NT2/D1 (cell line): ENCODE measurements at regions not wholly inside any gene's neighbourhood (a gene's known extent, or its start where the extent isn't known, plus 50 kb on each side); places are given as distances from the start of the nearest gene placed in this dataset.

Experiments used
- DNase-seq: peaks from one replicate; pipeline ENCODE4 v3.0.0-alpha.2; 2011; ENCODE audit warnings: low read depth, low spot score
- H3K27me3 ChIP-seq: 2 replicates; pipeline ENCODE4 v1.6.0; 2011; ENCODE audit warnings: mild to moderate bottlenecking; ENCODE audit not compliant: insufficient read length, insufficient read depth
- H3K36me3 ChIP-seq: 2 replicates; pipeline ENCODE4 v1.6.1; 2011; ENCODE audit warnings: mild to moderate bottlenecking, low read length, mixed read lengths; ENCODE audit not compliant: insufficient read depth, insufficient read length
- H3K4me1 ChIP-seq: 2 replicates; pipeline ENCODE4 v1.5.1; 2011; ENCODE audit not compliant: insufficient read depth, insufficient read length
- H3K4me3 ChIP-seq: 2 replicates; pipeline ENCODE4 v1.5.1; 2011; ENCODE audit warnings: low read depth; ENCODE audit not compliant: insufficient read length
- H3K9ac ChIP-seq: 2 replicates; pipeline ENCODE4 v1.6.0; 2011; ENCODE audit warnings: low read depth; ENCODE audit not compliant: insufficient read length
- H3K9me3 ChIP-seq: 2 replicates; pipeline ENCODE4 v1.5.1; 2011; ENCODE audit warnings: mild to moderate bottlenecking, low read length; ENCODE audit not compliant: insufficient read depth
- SUZ12 ChIP-seq: IDR thresholded peaks from 2 replicates; pipeline ENCODE4 v1.6.1; 2011; ENCODE audit not compliant: insufficient read length, insufficient read depth; ENCODE audit errors: extremely low read depth
- YY1 ChIP-seq: IDR thresholded peaks from 2 replicates; pipeline ENCODE4 v1.6.1; 2011; ENCODE audit not compliant: insufficient read length, insufficient read depth
- ZNF274 ChIP-seq: IDR thresholded peaks from 2 replicates; pipeline ENCODE4 v1.6.1; 2011; ENCODE audit warnings: mild to moderate bottlenecking, low read depth, low read length

DNA sequence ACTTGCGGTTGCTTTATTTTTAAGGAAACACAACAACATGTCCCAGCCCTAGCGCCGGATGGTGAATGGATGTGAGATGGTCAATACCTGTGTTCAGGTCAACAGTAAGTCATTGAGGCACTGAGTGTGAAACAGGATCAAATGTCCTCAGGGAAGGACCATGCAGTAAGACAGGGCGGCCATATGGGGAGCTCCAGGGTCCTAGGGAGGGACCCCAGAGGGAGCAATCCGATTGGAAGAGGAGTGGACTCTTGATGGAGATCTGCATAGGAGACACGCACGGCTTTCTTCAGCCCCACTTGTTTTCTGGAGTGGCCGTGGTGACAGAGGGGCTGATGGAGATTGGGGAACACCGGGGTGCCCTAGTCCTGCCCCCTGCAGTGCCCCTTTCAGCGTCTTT, 423.8 kb upstream of the MKI67 start:
- H3K9ac ChIP-seq: no peak overlapping the region
- H3K27me3 ChIP-seq: no peaks in the 10 kb centered on the region
- no peaks in the 10 kb centered on the region for H3K4me1 ChIP-seq
- no peaks in the 10 kb centered on the region for H3K9me3 ChIP-seq
- H3K36me3 ChIP-seq: no peaks in the 10 kb centered on the region
- H3K4me3 ChIP-seq: no peak overlapping the region
- DNase-seq: no peak
- TF ChIP-seq SUZ12 (no peak), YY1 (no peak), ZNF274 (no peak)

DNA sequence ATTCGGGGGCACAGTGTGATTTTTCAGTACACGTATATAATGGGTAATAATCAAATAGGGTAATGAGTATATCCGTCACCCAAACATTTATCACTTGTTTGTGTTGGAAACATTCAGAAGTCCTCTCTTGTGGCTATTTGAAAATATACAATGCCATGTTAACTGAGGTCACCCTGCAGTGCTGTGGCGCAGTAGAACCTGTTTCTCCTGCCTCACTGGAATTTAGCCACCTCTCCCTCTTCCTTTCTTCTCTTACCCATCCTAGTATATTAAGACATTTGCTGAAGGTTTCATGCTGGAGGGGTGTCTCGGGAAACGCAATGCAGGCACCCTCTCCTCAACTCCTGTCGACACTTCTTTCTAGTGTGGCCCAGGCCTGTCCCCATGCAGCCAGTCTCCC, 425.3 kb upstream of the MKI67 start:
- H3K4me1 ChIP-seq: no peaks in the 10 kb centered on the region
- no peaks in the 10 kb centered on the region for H3K36me3 ChIP-seq
- TF ChIP-seq ZNF274: no peak
- TF ChIP-seq SUZ12: no peak
- no peak for TF ChIP-seq YY1
- H3K4me3 ChIP-seq: no peak overlapping the region
- no peaks in the 10 kb centered on the region for H3K27me3 ChIP-seq
- no peak overlapping the region for H3K9ac ChIP-seq
- no peaks in the 10 kb centered on the region for H3K9me3 ChIP-seq
- no peak for DNase-seq

- TF ChIP-seq SUZ12: no peak
- TF ChIP-seq ZNF274: no peak
- no peak for TF ChIP-seq YY1
- no peaks in the 10 kb centered on the region for H3K27me3 ChIP-seq
- no peak for DNase-seq
Measured at GRCh38 chr10:128553755-128554154, 427.5 kb upstream of the MKI67 start.

DNA sequence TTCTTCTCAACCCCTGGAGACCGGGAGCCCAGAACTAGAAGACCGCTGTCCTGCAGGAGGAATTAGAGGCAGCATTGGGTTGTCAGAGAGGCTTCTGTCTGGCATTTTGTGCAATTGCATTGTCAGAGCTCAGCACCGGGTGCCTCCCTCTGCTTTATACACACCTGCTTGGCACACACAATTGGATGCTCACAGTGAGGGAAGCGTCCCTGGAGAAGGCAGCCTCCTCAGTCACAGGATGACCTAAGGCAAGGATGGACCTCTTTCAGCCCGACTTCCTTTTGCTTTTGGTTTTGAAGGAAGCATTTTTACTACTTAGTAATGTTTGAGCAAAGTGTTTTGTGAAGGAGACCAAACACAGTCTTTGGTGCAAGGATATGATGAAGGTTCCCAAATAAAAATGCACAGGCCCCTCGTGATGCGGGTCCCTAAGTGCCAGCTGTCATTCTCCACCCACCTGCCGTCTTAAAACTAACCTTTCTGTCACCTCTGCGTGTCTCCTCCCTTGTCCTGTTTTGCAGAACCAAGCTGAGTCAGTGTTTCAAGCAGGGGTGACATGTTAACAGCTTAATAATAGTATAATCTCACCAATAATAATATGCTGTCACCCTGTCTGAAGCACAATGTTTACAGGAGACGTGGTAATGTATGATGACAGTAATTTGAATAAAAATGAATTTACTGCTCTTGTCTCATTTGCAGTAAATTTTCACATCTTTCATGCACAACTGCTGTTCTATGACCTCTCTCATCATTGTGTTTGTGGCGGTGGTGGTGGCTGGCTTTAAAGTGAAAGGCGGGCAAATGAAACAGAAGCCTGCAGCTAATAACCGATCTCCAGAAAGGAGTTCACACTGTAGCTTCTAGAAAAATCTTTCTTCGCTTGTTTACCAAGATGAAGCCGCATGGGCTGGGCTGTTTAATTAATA, 430.2 kb upstream of the MKI67 start:
- Histone ChIP-seq H3K36me3 (no peaks in the 10 kb centered on the region), H3K9ac (no peak overlapping the region), H3K4me1 (no peaks in the 10 kb centered on the region), H3K4me3 (no peak overlapping the region), H3K27me3 (no peaks in the 10 kb centered on the region), H3K9me3 (peaks cover 2% of the 10 kb centered on the region; the same call in 1 of the 2 replicates)
- TF ChIP-seq ZNF274: no peak
- no peak for TF ChIP-seq SUZ12
- no peak for TF ChIP-seq YY1
- no peak for DNase-seq

More at GRCh38 chr10:128553755-128554154, 427.5 kb upstream of the MKI67 start:
- Histone ChIP-seq H3K4me1 (no peaks in the 10 kb centered on the region), H3K36me3 (no peaks in the 10 kb centered on the region), H3K9me3 (no peaks in the 10 kb centered on the region), H3K4me3 (no peak overlapping the region), H3K9ac (no peak overlapping the region)

GRCh38 chr10:128557149-128557710, 431.0 kb upstream of the MKI67 start:
- H3K9ac ChIP-seq: no peak overlapping the region

GRCh38 chr10:128560406-128560805, 434.2 kb upstream of the MKI67 start:
- Histone ChIP-seq H3K4me3 (no peak overlapping the region), H3K4me1 (no peaks in the 10 kb centered on the region), H3K27me3 (no peaks in the 10 kb centered on the region), H3K36me3 (no peaks in the 10 kb centered on the region), H3K9me3 (peaks cover 5% of the 10 kb centered on the region; the same call in 1 of the 2 replicates), H3K9ac (no peak overlapping the region)
- no peak for DNase-seq
- TF ChIP-seq SUZ12 (no peak), ZNF274 (no peak), YY1 (no peak)

More at GRCh38 chr10:128557149-128557710, 431.0 kb upstream of the MKI67 start:
- DNase-seq: no peak
- peaks cover 5% of the 10 kb centered on the region; the same call in 1 of the 2 replicates for H3K9me3 ChIP-seq
- H3K36me3 ChIP-seq: no peaks in the 10 kb centered on the region
- H3K4me3 ChIP-seq: no peak overlapping the region
- H3K4me1 ChIP-seq: no peaks in the 10 kb centered on the region
- TF ChIP-seq ZNF274: no peak
- TF ChIP-seq YY1: no peak
- no peak for TF ChIP-seq SUZ12
- no peaks in the 10 kb centered on the region for H3K27me3 ChIP-seq

- DNase-seq: no peak
- Histone ChIP-seq H3K27me3 (no peaks in the 10 kb centered on the region), H3K9ac (no peak overlapping the region), H3K4me3 (no peak overlapping the region), H3K4me1 (no peaks in the 10 kb centered on the region), H3K9me3 (peaks cover 5% of the 10 kb centered on the region; the same call in 1 of the 2 replicates), H3K36me3 (no peaks in the 10 kb centered on the region)
- no peak for TF ChIP-seq SUZ12
- TF ChIP-seq YY1: no peak
- TF ChIP-seq ZNF274: no peak
Measured at GRCh38 chr10:128560993-128561392, 434.8 kb upstream of the MKI67 start.
